ENCODE measurements at regions not wholly inside any gene's neighbourhood (a gene's known extent, or its start where the extent isn't known, plus 50 kb on each side); places are given as distances from the start of the nearest gene placed in this dataset.

- no peak for TF ChIP-seq SAP30 (IDR thresholded peaks at IDR 0.05; ENCODE audit: insufficient read depth, insufficient replicate concordance, low read length)
- no peak for TF ChIP-seq RXRA (IDR thresholded peaks at IDR 0.05; ENCODE audit: insufficient read depth, low read depth, low read length)
- no peak for TF ChIP-seq CHD7 (IDR thresholded peaks at IDR 0.05; ENCODE audit: insufficient replicate concordance, low read length)
Observed at GRCh38 chr2:164028814-164029534, 293.2 kb upstream of the FIGN start (continued).

Data from H1 (cell line).